Naive B cell (primary cell): ENCODE measurements at regions not wholly inside any gene's neighbourhood (a gene's known extent, or its start where the extent isn't known, plus 50 kb on each side); places are given as distances from the start of the nearest gene placed in this dataset.
"Not testable (repeated sequence)": the region's sequence is repeated elsewhere in the genome, so short reads cannot be mapped to it uniquely, and the experiment has no call there.

Experiments used
- ATAC-seq, 2 donors: fragments of 150-1000 bp; cut with Tn5 transposase; 2 replicates each; pipeline ENCODE4 v1.10.0; 2021; ENCODE audit warnings: low read depth in 2 of 2, mild to moderate bottlenecking in 2 of 2, moderate library complexity in 2 of 2
- DNase-seq: peaks from one replicate; pipeline ENCODE4 v3.0.0; 2022
- H3K27ac Mint-ChIP-seq, 6 donors: one replicate each; pipeline ENCODE4 v1.8.0; 2020 to 2022; ENCODE audit warnings: mild to moderate bottlenecking in 6 of 6, mixed read lengths in 6 of 6, moderate library complexity in 5 of 6, inconsistent platforms in 2 of 6
- H3K27me3 Mint-ChIP-seq, 3 donors: one replicate each; pipeline ENCODE4 v1.8.0; 2021 to 2022; ENCODE audit warnings: mixed read lengths in 3 of 3, mild to moderate bottlenecking in 1 of 3
- H3K36me3 Mint-ChIP-seq, 2 donors: one replicate each; pipeline ENCODE4 v1.8.0; 2020 to 2022; ENCODE audit warnings: mixed read lengths in 2 of 2, inconsistent platforms in 1 of 2, mild to moderate bottlenecking in 1 of 2
- H3K4me1 Mint-ChIP-seq, 3 donors: one replicate each; pipeline ENCODE4 v1.8.0; 2020 to 2022; ENCODE audit warnings: mixed read lengths in 3 of 3, inconsistent platforms in 1 of 3, mild to moderate bottlenecking in 1 of 3, moderate library complexity in 1 of 3
- H3K4me3 Mint-ChIP-seq, 8 donors: one replicate each; pipeline ENCODE4 v1.8.0; 2020 to 2022; ENCODE audit warnings: mild to moderate bottlenecking in 8 of 8, mixed read lengths in 8 of 8, moderate library complexity in 8 of 8, inconsistent platforms in 2 of 8
- H3K9me3 Mint-ChIP-seq, 7 donors: one replicate each; pipeline ENCODE4 v1.8.0; 2020 to 2022; ENCODE audit warnings: mixed read lengths in 7 of 7, mild to moderate bottlenecking in 5 of 7, inconsistent platforms in 2 of 7, moderate library complexity in 1 of 7

- no peak for ATAC-seq
- Mint-ChIP-seq H3K4me1 (no peaks in the 10 kb centered on the region), H3K27me3 (no peaks in the 10 kb centered on the region), H3K4me3 (no peak overlapping the region), H3K27ac (no peak overlapping the region), H3K9me3 (peaks cover 0 to under 1% (median 0%) of the 10 kb centered on the region in 7 donors), H3K36me3 (no peaks in the 10 kb centered on the region)
- no peak for DNase-seq
Measured at GRCh38 chr11:25776238-25776637, 555.7 kb upstream of the ANO3 start.

- no peaks in the 10 kb centered on the region for H3K36me3 Mint-ChIP-seq
- DNase-seq (no peak), ATAC-seq (no peak)
- no peak overlapping the region for H3K27ac Mint-ChIP-seq
- no peaks in the 10 kb centered on the region for H3K27me3 Mint-ChIP-seq
- no peak overlapping the region for H3K4me3 Mint-ChIP-seq
- H3K4me1 Mint-ChIP-seq, result no peaks in the 10 kb centered on the region
- no peaks in the 10 kb centered on the region for H3K9me3 Mint-ChIP-seq
Measured at GRCh38 chr11:25777343-25777742, 554.6 kb upstream of the ANO3 start.

GRCh38 chr11:25779033-25779432 lies 552.9 kb upstream of the ANO3 start:
- DNase-seq (no peak), ATAC-seq (no peak)
- H3K4me3 Mint-ChIP-seq, result no peak overlapping the region
- H3K4me1 Mint-ChIP-seq, result no peaks in the 10 kb centered on the region
- no peaks in the 10 kb centered on the region for H3K27me3 Mint-ChIP-seq
- H3K9me3 Mint-ChIP-seq, result peaks cover 0 to 2% (median 0%) of the 10 kb centered on the region in 7 donors
- no peaks in the 10 kb centered on the region for H3K36me3 Mint-ChIP-seq
- no peak overlapping the region for H3K27ac Mint-ChIP-seq

GRCh38 chr11:25787416-25787815 lies 544.5 kb upstream of the ANO3 start:
- no peak for ATAC-seq
- no peak for DNase-seq
- Mint-ChIP-seq H3K9me3 (peaks cover 0 to 2% (median 0%) of the 10 kb centered on the region in 7 donors), H3K27me3 (no peaks in the 10 kb centered on the region), H3K27ac (no peak overlapping the region), H3K4me1 (no peaks in the 10 kb centered on the region), H3K36me3 (no peaks in the 10 kb centered on the region), H3K4me3 (no peak overlapping the region)

GRCh38 chr11:25790396-25790795 lies 541.5 kb upstream of the ANO3 start:
- H3K27me3 Mint-ChIP-seq, result no peaks in the 10 kb centered on the region
- H3K36me3 Mint-ChIP-seq, result no peaks in the 10 kb centered on the region
- no peaks in the 10 kb centered on the region for H3K9me3 Mint-ChIP-seq
- DNase-seq (no peak), ATAC-seq (no peak)
- H3K27ac Mint-ChIP-seq, result no peak overlapping the region
- H3K4me1 Mint-ChIP-seq, result no peaks in the 10 kb centered on the region
- no peak overlapping the region for H3K4me3 Mint-ChIP-seq

GRCh38 chr11:25793637-25794036 lies 538.3 kb upstream of the ANO3 start:
- no peaks in the 10 kb centered on the region for H3K4me1 Mint-ChIP-seq
- no peak overlapping the region for H3K27ac Mint-ChIP-seq
- ATAC-seq (no peak), DNase-seq (no peak)
- H3K9me3 Mint-ChIP-seq, result no peaks in the 10 kb centered on the region
- no peaks in the 10 kb centered on the region for H3K36me3 Mint-ChIP-seq
- no peak overlapping the region for H3K4me3 Mint-ChIP-seq
- no peaks in the 10 kb centered on the region for H3K27me3 Mint-ChIP-seq

- Mint-ChIP-seq H3K27ac (no peak overlapping the region), H3K27me3 (no peaks in the 10 kb centered on the region), H3K4me1 (no peaks in the 10 kb centered on the region), H3K36me3 (no peaks in the 10 kb centered on the region), H3K4me3 (no peak overlapping the region), H3K9me3 (no peaks in the 10 kb centered on the region)
- no peak for DNase-seq
- no peak for ATAC-seq
Measured at GRCh38 chr11:25794804-25795203, 537.1 kb upstream of the ANO3 start.

GRCh38 chr11:25816411-25816810 lies 515.5 kb upstream of the ANO3 start:
- Mint-ChIP-seq H3K4me1 (no peaks in the 10 kb centered on the region), H3K27ac (no peak overlapping the region), H3K27me3 (no peaks in the 10 kb centered on the region), H3K9me3 (peaks cover 0 to 4% (median 3%) of the 10 kb centered on the region in 7 donors), H3K36me3 (no peaks in the 10 kb centered on the region), H3K4me3 (no peak overlapping the region)
- ATAC-seq, result no peak
- DNase-seq, result no peak

GRCh38 chr11:25824688-25825087 lies 507.2 kb upstream of the ANO3 start:
- H3K27ac Mint-ChIP-seq, result no peak overlapping the region
- no peaks in the 10 kb centered on the region for H3K36me3 Mint-ChIP-seq
- ATAC-seq (no peak), DNase-seq (no peak)
- H3K4me1 Mint-ChIP-seq, result no peaks in the 10 kb centered on the region
- peaks cover 0 to 9% (median 3%) of the 10 kb centered on the region in 7 donors for H3K9me3 Mint-ChIP-seq
- H3K4me3 Mint-ChIP-seq, result no peak overlapping the region
- no peaks in the 10 kb centered on the region for H3K27me3 Mint-ChIP-seq

- not testable (repeated sequence) for H3K4me3 Mint-ChIP-seq, H3K9me3 Mint-ChIP-seq, ATAC-seq, H3K27ac Mint-ChIP-seq, H3K27me3 Mint-ChIP-seq, H3K36me3 Mint-ChIP-seq, H3K4me1 Mint-ChIP-seq, DNase-seq
Measured at GRCh38 chr11:25831485-25831884, 500.4 kb upstream of the ANO3 start.

GRCh38 chr11:25838918-25839625 lies 492.9 kb upstream of the ANO3 start:
- no peaks in the 10 kb centered on the region for H3K4me1 Mint-ChIP-seq
- DNase-seq (no peak), ATAC-seq (no peak)
- peaks cover 0 to 3% (median 2%) of the 10 kb centered on the region in 7 donors for H3K9me3 Mint-ChIP-seq
- H3K27me3 Mint-ChIP-seq, result peaks cover 0 to under 1% (median 0%) of the 10 kb centered on the region in 3 donors
- no peaks in the 10 kb centered on the region for H3K36me3 Mint-ChIP-seq
- no peak overlapping the region for H3K27ac Mint-ChIP-seq
- H3K4me3 Mint-ChIP-seq, result no peak overlapping the region

- Mint-ChIP-seq H3K4me1 (no peaks in the 10 kb centered on the region), H3K36me3 (no peaks in the 10 kb centered on the region), H3K9me3 (peaks cover 3 to 14% (median 7%) of the 10 kb centered on the region in 7 donors), H3K27ac (no peak overlapping the region), H3K27me3 (peaks cover 0 to 8% (median 0%) of the 10 kb centered on the region in 3 donors), H3K4me3 (no peak overlapping the region)
- DNase-seq (no peak), ATAC-seq (no peak)
Measured at GRCh38 chr11:25844811-25845210, 487.1 kb upstream of the ANO3 start.

GRCh38 chr11:25855916-25856315 lies 476.0 kb upstream of the ANO3 start:
- no peaks in the 10 kb centered on the region for H3K36me3 Mint-ChIP-seq
- no peaks in the 10 kb centered on the region for H3K4me1 Mint-ChIP-seq
- DNase-seq, result no peak

GRCh38 chr11:25859776-25860175 lies 472.2 kb upstream of the ANO3 start:
- Mint-ChIP-seq H3K9me3 (no peaks in the 10 kb centered on the region), H3K27ac (no peak overlapping the region), H3K27me3 (no peaks in the 10 kb centered on the region), H3K4me1 (no peaks in the 10 kb centered on the region), H3K36me3 (no peaks in the 10 kb centered on the region), H3K4me3 (no peak overlapping the region)
- no peak for DNase-seq
- no peak for ATAC-seq

More at GRCh38 chr11:25855916-25856315, 476.0 kb upstream of the ANO3 start:
- no peak for ATAC-seq
- no peaks in the 10 kb centered on the region for H3K27me3 Mint-ChIP-seq
- no peaks in the 10 kb centered on the region for H3K9me3 Mint-ChIP-seq
- H3K27ac Mint-ChIP-seq, result no peak overlapping the region
- H3K4me3 Mint-ChIP-seq, result no peak overlapping the region
